AML-193 (cell line): ENCODE measurements at regions not wholly inside any gene's neighbourhood (a gene's known extent, or its start where the extent isn't known, plus 50 kb on each side); places are given as distances from the start of the nearest gene placed in this dataset.
"Not testable (repeated sequence)": the region's sequence is repeated elsewhere in the genome, so short reads cannot be mapped to it uniquely, and the experiment has no call there.

Source experiments
- DNase-seq, 2 experiments: peaks; one replicate each; lab custom pipeline; 2025; lab: John Stamatoyannopoulos, UW

DNA sequence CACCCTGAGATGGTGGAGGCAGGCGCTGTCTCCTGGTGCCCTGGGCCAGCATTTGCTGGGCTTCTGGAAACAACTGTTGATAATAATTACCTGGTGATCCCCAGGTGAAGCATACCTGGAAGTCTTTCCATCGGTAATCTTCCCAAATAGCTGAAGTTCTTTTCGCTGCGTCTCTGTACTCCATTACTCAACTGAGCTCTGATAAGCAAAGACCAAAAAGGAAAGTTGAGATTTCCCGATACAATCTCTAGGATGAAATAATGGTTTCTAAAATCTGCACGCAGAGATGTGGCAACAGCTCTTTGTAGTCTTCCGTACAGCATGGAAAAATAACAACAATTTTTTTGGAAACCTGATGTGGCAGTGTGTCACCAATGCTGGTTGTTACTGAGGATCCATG is 226.5 kb downstream of the GATA3 start:
- no peak for DNase-seq

DNA sequence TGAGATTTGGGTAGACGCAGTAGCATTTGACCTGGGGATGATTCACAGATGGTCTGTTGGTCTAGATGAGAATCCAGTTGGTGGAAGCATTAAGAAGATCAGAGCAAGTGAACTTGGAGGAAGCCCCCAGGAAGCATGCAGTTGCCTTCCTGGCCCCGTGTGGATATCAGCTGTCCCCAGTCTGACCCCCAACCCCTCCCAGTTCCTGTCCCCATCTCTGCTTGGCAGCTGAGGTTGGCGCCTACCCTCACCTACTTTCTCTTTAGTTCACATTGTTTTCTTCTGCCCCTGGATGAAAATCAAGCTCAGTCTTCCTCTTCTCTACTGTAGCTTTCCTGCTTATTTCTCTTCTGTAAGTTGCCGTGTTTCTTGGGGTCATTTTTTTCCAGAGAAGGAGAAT is 227.9 kb downstream of the GATA3 start:
- DNase-seq = no peak

DNA sequence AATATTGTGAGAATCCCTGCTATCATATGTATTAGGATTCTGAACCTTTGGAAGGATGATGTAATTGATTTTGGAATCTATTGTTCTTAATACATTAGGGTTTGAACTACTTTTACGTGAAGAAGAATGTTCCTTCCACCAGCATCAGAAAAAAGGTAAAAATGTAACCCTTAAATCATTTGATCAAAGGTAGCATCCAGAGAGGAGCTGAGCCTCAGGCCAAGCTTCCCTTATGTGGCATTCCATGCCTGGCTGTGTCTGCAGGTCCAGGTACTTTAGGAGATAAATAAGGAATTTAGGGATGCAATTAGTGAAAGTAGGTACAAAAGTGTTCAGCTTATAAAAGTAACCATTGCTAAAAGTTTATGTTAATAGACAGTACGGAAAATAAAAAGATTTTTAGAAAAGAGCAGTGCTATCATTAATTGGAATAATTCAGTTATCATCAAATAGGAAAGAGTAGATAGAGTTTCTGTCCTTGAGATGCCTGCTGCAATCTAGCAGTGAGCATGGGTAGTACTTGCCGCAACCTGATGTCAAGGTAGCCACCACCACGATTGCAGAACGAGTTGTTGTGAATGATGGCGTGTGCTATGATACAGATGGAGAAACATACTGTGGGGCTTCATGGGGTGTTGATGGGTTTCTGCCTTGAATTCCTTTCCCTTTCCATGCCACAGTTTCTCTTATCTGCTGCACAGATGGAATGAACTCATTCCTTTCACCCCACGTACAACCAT is 228.8 kb downstream of the GATA3 start:
- no peak for DNase-seq

DNA sequence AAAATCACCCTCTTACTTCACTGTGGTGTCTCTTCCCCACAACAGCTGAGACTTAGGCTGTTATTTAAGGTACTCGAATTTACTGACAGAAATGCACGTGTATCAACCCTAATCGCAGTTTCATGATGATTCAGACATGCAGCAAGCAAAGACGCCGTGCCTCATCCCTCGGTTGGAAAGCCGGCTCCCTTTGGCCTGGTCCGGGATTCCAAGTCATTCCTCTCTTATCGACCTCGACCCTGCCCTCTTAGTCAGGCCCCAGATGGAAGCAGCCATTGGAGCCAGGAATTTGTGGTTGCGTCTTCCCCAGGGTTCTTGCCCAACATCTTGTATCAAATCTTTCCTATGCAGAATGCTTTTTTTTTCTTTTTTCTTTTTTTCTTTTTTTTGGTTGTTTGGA is 229.5 kb downstream of the GATA3 start:
- no peak for DNase-seq

DNA sequence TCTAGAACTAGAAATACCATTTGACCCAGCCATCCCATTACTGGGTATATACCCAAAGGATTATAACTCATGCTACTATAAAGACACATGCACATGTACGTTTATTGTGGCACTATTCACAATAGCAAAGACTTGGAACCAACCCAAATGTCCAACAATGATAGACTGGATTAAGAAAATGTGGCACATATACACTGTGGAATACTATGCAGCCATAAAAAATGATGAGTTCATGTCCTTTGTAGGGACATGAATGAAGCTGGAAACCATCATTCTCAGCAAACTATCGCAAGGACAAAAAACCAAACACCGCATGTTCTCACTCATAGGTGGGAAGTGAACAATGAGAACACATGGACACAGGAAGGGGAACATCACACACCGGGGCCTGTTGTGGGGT is 231.5 kb downstream of the GATA3 start:
- DNase-seq = not testable (repeated sequence)

DNA sequence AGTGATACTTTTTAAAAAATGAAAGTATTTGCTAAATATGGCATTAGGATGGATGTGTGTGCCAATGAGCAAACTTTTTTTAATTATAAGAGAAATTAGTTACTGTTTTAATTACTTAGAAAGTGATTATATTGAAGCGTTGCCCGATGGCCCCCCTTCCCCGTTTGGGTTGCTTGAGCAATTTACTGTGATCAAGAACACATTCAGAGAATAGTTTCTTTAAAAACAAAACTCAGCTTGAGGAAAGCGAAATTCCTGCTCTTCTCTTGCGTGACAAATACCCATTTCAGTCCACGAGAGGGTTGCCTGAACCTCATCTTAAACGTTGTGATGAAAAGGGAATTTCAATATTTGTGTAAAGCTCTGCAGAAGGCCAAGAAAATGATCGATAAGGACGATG is 234.1 kb downstream of the GATA3 start:
- DNase-seq = no peak

DNA sequence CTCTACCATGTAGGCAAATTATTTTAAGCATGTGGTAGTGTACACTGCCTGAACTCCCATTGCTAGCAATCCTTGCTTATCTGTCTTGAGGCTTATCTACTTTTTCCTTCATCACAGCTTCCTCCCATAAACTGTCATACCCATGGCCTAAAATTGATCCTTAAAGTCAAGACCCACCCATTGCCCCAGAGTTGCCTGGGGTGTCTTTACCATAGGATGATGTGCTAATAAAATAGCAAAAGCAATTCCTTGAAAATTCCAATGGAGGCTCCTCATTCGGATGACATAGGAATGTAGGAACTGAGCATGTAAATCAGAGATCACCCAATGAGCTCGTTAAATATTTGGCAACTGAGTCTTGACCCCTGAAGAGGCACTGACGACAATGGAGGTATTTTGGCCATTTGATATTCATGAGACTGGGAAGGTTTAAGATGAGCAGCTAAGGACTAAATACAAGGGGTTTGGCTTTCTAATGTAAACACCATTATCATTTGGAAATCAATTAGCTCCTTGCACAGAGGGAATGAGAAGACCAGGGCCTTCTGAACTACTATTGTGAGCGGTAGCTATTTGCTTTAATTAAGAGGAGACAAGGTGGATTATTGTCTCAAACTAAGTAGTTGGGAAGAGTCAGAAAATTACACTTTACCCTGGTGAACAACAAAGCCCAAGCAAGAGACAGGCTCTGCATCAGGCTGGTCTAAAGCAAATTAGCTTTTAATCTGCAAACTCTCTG is 234.9 kb downstream of the GATA3 start:
- no peak for DNase-seq

DNA sequence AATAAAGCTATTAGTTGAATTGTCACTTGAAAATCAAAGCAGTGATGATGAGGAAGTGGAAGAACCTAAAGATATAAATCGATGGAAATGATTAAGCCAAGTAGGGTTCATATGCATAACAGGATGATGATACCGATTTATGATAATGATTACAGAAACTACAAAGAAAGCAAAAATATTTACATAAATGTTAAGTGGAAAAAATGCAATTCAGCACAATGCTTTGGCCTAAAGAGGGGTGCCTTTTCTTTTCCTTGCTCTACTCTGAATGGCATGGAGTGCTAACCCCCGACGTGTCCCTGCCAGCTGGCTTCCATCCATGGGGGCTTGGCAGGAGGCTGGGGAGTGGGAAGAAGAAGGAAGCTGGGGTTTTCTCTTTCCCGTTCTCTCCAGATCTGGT is 240.3 kb downstream of the GATA3 start:
- DNase-seq = no peak

DNA sequence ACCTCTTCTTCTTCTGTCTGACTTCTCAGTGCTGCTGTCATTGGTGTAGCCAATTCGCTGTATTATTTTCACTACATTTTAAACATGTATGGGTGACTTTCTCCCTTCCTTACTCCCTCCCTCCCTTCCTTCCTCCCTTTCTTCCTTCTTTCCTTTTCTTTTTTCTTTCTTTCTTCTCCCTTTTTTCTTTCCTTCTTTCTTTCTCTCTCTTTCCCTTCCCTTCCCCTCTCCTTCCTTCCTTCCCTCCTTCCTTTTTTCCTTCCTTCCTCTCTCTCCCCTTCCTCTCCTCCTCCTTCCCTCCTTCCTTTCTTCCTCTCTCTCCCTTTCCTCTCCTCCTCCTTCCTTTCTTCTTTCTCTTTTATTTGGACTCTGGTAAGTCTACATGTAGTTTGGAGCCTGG is 240.8 kb downstream of the GATA3 start:
- DNase-seq = no peak

DNA sequence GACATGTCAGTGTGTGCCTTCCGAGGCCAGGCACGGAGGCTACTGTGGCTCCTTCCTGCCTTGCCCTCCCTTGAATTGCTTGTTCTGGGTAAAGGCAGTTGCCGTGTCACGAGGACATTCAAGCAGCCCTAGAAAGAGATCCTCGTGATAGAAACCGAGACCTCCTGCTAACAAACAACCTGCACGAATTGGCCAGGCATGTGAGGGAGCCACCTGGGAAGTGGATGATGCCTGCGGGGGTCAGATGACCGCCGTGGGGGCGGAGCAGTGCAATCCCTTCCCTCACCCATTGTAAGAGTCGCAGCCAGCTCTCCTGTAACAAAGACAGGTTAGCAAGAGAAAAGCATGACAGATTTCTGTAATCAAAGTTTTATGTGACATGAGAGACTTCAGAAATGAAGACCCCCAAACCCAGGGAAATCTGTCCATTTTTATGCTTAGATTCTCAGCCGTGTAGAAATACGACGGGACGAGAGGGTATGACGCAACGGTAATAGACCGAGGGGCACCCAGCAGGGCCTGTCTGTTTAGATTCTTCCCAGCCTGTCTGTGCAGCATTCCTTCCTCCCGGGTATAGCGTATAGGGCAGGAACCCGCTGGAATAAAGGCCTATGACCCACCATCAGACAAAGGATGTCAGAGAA is 241.7 kb downstream of the GATA3 start:
- no peak for DNase-seq

DNA sequence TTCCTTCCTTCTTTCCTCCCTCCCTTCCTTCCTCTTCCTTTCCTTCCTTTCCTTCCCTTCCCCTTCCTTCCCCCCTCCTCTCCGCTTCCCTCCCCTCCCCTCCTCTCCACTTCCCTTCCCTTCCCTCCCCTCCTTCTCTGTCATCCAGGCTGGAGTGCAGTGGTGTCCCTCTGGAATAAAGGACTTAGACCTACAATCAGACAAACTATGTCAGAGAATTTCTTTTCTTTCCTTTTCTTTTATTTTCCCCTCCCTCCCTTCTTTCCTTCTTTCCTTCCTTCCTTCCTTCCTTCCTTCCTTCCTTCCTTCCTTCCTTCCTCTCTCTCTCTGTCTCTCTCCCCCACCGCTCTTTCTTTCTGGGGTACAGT is 242.2 kb downstream of the GATA3 start:
- DNase-seq = no peak

DNA sequence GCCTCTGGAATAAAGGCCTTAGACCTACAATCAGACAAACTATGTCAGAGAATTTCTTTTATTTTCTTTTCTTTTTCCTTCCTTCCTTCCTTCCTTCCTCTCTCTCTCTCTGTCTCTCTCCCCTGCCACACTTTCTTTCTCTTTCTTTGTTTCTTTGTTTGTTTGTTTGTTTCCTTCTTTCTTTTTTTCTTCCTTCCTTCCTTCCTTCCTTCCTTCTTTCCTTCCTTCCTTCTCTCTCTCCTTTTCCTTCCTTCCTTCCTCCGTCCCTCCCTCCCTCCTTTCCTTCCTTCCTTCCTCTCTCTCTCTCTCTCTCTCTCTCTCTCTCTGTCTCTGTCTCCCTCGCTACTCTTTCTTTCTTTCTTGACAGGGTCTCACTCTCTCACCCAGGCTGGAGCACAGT is 242.6 kb downstream of the GATA3 start:
- no peak for DNase-seq

DNA sequence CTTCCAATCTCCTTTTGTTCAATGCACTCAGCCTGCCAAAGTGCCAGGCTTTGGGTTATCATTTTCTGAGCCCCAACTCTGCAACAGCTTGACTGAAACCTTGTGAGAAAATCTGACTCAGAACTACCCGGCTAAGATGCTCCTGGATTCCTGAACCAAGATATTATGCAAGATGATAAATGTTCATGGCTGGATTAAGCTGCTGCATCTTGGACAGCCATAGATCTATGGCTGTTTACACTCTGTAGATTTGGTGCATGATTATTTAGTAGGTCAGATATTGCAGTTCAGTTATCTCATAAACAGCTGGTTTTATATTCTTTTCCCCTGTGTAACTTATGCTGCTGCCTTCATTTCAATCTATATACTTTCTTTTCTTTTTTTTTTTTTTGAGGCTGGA is 243.5 kb downstream of the GATA3 start:
- DNase-seq = no peak

DNA sequence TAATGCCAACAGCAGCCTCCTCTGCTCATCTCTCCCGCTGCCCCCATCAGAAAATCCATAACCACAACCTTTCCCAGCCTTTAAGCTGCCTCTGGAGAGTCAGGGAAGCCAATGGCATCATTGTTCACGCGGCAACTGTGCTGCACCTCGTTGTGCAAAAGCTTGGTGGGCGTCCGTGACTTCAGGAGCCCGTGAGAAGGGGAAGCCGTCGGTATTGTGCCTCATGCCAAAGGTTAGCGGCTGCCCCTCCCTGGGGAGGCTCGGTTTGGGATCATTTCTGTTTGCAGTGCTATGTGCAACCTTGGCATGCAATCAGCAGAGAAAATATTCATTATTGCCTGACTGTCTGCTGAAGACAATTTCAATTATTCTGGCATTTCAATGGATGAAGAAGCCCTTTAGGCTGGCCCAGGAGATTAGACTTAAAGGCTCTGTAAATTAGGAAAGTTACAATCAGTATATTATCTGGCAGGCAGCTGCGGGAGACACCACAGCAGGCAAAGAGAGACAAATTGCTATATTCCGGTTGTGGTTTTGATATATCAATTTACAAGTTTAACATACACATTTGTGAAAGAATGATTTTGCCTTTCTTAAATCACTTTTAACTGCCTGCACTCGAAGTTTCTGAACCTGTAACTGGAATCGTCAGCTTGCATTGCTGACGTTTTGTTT is 244.5 kb downstream of the GATA3 start:
- no peak for DNase-seq

DNA sequence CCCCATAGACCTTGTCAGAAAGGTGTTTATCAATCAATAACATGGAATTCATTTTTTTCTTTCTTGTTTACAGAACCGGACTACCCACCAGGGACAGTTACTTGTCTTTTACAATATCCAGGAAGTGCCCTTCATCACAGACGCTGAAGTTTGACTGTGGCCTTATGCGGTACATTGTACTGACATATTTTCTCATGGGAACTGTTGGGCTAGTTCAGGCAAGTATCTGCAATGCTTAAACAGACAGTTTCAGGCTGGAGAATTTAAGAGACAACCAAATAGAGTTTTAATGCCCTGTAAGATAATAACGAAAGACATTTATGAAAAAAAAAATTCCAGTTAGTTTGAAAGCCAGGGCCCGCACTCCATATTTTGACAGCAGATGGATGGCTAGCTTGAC is 246.4 kb downstream of the GATA3 start:
- no peak for DNase-seq

DNA sequence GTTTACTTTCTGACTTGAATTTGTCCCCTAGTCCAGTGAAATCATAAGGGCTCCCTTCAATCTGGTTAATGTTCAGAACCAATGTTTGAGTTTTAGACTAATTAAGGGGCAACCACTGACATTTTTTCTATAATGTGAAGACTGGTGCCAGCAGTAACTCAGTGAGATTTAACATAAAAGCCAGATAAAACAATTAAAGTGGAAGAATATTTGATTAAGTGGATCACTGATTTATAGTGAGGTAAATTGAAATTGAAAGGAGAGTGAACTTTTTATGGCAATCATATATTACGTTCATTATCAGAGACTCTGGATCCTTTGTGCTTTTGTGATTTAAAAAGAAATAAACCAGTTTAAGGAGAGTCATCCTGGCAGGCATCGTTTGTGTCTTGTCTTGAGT is 246.8 kb downstream of the GATA3 start:
- no peak for DNase-seq

DNA sequence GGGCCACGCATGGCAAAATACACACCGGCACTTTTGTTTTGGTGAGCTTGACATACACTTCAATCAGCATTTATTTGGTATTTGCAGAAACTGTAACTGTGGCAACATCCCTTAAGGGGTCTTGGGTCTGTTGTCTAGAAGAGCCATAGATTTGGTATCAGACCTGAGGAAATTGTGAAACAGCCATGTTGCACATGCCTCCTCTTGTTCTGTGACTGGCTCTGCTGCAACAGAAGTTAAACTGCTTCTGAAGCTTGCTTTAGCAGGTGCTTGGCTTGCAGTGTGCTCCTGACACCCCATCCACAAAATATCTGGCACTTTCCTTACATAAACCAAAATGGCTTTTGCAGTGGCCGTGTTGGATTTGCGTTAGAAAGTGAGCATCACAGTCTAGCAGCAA is 247.3 kb downstream of the GATA3 start:
- DNase-seq = no peak

DNA sequence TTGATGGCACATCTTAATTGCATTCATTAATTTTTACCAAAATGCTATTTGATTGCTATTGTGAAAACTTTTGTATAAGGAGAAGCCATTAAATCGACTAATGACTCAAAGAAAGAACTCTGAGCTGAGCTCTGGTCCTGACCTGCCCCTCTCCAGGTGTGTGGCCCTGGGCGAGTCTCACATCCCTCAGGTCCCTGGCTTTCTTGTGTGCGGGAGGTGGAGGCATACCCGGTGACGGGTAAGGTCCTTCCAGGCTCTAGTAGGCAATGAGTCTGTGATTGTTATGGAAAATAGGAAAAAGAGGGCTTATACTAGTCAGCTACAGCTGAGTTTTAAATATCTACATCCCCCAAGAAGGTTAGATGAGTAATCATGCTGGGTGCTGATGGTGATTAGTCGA is 248.1 kb downstream of the GATA3 start:
- DNase-seq = no peak

DNA sequence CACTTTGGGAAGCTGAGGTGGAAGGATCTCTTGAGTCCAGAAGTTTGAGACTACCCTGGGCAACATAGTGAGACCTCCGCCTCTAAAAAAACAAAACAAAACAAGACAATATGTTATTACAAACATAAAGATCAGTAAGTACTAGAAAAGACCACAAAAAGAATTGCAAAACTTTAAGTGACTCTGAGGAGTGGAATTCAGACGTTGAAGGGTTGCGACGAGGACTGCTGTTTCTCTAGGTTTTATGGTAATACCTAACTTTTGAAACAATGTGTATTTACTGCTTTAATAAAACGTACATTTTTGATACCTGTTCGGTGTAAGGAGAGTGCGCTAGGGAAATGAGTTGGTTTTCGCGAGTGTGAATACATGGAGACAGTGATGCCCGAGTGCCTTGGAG is 250.4 kb downstream of the GATA3 start:
- DNase-seq = no peak

DNA sequence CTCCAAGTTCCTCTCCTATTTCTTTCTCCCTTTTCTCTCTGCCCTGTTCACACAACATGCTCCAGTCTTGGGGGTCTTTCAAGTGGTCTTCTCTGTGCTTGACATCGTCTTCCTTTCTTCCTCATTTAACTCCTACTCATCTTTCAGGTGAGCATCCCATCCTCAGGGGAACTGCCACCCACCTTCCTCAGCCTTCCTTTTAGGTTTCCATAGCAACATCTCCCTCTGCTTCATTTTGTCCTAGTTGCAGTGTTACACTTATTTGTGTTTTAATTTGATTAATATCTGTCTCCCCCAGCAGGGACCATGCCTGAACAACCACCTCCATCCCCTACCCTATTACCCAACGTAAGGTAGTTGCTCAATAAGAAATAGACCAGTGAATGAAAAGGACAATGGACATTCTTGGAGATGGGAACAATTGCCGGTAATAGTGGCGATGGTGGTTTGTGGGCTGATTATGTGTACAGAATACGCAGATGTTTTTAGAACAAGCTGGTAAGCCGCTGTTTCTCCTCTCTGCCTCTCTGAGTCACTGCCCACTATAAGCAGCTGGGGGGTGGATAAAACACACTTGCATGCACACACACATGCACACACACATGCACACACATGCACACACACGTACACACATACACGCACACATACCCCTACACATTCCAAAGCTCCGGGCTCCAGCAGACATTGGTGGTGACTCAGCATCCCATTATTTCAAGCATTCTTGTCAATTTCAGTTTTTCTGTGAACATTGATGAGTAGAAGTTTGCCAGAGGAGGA is 251.6 kb downstream of the GATA3 start:
- DNase-seq = no peak

DNA sequence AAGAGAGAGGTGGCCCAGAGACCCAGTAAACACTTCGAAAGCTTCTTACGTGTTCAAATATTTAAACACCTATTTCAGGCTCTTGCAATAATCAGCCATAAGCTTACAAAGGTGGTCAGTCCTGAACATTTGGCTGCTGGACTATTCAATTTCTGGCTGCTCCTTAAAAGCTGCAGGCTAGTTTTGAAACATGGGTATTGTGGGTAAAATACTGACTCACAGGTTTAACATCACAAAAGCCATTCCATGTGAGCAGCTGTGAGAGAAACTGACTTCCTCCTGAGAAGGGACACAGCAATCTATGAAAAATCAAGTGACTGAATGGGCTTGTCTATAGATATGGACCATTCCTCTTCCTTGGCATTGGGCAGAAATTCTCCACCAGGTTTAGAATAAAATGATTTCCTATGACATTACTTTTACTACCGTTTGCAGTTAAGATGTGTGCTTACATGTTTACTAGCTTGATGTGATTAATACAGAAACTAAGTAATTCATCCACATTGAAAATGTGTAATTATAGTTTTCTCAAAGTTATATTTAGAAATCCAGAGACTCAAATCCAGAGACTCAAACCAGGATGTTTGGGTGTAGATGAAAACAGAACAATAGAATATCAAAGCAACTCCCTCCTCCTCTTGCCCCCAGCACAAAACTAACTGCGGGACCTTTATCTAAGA is 252.3 kb downstream of the GATA3 start:
- DNase-seq = no peak

DNA sequence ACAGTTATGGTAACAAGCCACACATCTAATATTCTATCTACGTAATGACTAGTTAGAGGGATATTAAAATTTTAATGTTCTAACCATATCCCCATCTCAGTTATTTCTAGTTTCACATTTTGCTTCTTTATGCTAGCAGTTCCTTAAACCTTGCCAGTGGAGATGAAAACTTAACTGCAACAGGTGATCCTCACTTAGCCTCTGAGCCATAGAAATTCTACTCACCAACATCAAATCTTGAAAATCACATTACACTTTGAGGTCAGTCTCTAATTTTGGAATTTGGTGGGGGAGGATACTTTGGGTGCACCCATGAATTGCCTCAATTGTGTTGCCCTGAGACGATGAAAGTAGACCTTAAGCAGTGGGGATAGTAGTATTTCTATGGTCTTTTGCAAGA is 256.4 kb downstream of the GATA3 start:
- DNase-seq = no peak
